ENCODE measurements at regions not wholly inside any gene's neighbourhood (a gene's known extent, or its start where the extent isn't known, plus 50 kb on each side); places are given as distances from the start of the nearest gene placed in this dataset.

DNA sequence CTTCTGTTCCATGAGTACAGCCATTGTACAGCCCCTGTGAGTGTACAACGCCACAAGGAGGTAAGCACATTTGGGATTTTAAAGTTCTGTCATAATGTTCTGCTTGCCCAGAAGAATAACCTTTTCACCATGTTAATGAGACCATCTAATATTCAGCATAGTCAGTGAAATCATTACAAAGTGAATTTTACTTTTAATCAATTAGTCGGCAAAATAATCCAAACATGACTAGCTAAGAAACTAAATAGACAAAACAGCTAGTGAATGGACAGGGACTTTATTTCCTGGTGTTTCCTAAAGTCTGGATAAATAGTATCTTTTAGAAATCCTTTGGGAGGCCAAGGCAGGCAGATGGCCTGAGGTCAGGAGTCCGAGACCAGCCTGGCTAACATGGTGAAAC, 69.0 kb upstream of the NRSN1 start:
- Histone ChIP-seq H3K27me3 (ENCODE audit: control insufficient read depth, insufficient read depth, low read length) (no peaks in the 10 kb centered on the region), H3K36me3 (ENCODE audit: control insufficient read depth, insufficient read depth, low read length) (no peaks in the 10 kb centered on the region), H3K4me3 (ENCODE audit: low read depth, low read length) (no peak overlapping the region)
- no peak for DNase-seq (ENCODE audit: low read depth)
- TF ChIP-seq CTCF (IDR thresholded peaks at IDR 0.05; ENCODE audit: insufficient read depth, low read length, poor library complexity, severe bottlenecking) = no peak

DNA sequence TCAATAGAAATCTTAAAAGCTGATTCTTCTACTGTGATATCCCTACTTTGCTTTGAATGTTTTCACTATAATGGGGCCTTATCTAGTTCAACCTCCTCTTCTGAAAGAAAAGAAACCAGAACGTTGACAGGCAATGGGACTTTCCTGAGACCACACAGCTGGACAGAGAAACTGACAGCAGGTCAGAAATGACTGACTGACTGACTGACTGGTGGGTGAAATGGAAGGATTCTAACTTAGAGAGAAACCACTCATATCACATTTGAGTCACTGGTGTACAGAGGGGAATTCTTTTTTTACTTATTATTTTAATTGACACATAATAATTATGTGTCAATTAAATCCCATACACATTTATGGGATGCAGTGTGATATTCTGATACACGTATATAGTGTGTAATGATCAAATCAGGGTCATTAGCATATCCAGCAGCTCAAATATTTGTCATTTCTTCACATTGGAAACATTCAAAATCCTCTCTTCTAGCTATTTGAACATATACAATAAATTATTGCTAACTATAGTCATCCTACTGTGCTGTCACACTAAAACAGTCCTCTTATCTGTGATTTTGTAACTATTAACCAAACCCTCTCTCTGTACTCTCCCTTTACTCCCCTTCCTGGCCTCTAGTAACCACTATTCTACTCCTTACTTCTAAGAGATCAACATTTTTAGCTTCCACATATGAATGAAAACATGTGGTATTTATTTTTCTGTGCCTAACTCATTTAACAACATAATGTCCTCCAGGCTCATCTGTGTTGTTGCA, 64.8 kb upstream of the NRSN1 start:
- no peak for TF ChIP-seq CTCF (IDR thresholded peaks at IDR 0.05; ENCODE audit: insufficient read depth, low read length, poor library complexity, severe bottlenecking)
- no peak for DNase-seq (ENCODE audit: low read depth)
- Histone ChIP-seq H3K36me3 (ENCODE audit: control insufficient read depth, insufficient read depth, low read length) (no peaks in the 10 kb centered on the region), H3K27me3 (ENCODE audit: control insufficient read depth, insufficient read depth, low read length) (no peaks in the 10 kb centered on the region), H3K4me3 (ENCODE audit: low read depth, low read length) (no peak overlapping the region)

DNA sequence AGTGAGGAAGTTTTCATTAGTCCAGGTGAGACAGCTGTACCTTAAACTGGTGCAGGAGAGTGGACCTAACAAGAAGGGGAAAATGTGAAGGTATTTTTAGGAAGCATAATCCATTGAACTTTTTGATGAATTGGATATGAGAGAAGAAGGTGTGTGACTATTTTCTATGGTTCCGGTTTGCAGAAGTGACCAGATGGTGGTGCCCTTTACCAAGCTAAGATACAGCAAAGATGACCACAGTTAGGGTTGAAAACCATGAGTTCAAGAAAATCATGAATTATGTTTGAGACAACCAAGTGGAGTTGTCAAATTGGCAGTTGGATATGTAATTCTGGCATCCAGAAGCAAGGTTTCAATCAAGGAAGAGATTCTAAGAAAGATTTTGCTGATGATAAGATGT, 61.9 kb upstream of the NRSN1 start:
- DNase-seq (ENCODE audit: low read depth) = no peak
- TF ChIP-seq CTCF (IDR thresholded peaks at IDR 0.05; ENCODE audit: insufficient read depth, low read length, poor library complexity, severe bottlenecking) = peak; percentile 46

DNA sequence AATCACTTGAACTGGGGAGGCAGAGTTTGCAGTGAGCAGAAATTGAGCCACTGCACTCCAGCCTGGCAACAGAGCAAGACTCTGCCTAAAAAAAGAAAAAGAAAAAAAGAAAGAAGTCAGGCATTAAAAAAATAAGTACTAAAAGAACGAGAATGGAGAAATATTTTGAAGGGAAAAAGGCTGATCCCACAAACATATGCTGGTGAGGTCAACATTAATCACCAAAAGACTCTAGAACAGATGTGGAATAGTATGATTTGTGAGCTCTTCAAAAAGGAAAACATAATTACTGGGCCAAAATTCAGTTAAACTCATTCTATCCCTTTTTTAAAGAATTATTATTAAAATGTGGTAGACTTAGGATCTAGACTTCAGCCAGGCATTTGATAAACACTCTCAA, 61.2 kb upstream of the NRSN1 start:
- H3K27me3 ChIP-seq (ENCODE audit: control insufficient read depth, insufficient read depth, low read length) = no peaks in the 10 kb centered on the region

More for the DNA sequence above, 61.9 kb upstream of the NRSN1 start:
- H3K27me3 ChIP-seq (ENCODE audit: control insufficient read depth, insufficient read depth, low read length) = no peaks in the 10 kb centered on the region
- no peaks in the 10 kb centered on the region for H3K36me3 ChIP-seq (ENCODE audit: control insufficient read depth, insufficient read depth, low read length)
- no peak overlapping the region for H3K4me3 ChIP-seq (ENCODE audit: low read depth, low read length)

GRCh38 chr6:24069526-24069925, 56.5 kb upstream of the NRSN1 start:
- no peak for TF ChIP-seq CTCF (IDR thresholded peaks at IDR 0.05; ENCODE audit: insufficient read depth, low read length, poor library complexity, severe bottlenecking)
- DNase-seq (ENCODE audit: low read depth) = no peak
- H3K27me3 ChIP-seq (ENCODE audit: control insufficient read depth, insufficient read depth, low read length) = no peaks in the 10 kb centered on the region
- no peak overlapping the region for H3K4me3 ChIP-seq (ENCODE audit: low read depth, low read length)
- H3K36me3 ChIP-seq (ENCODE audit: control insufficient read depth, insufficient read depth, low read length) = peaks cover 1% of the 10 kb centered on the region

More for the DNA sequence above, 61.2 kb upstream of the NRSN1 start:
- Histone ChIP-seq H3K36me3 (ENCODE audit: control insufficient read depth, insufficient read depth, low read length) (no peaks in the 10 kb centered on the region), H3K4me3 (ENCODE audit: low read depth, low read length) (no peak overlapping the region)
- no peak for TF ChIP-seq CTCF (IDR thresholded peaks at IDR 0.05; ENCODE audit: insufficient read depth, low read length, poor library complexity, severe bottlenecking)
- DNase-seq (ENCODE audit: low read depth) = no peak

All from kidney epithelial cell (primary cell).